ENCODE measurements at regions not wholly inside any gene's neighbourhood (a gene's known extent, or its start where the extent isn't known, plus 50 kb on each side); places are given as distances from the start of the nearest gene placed in this dataset.

DNA sequence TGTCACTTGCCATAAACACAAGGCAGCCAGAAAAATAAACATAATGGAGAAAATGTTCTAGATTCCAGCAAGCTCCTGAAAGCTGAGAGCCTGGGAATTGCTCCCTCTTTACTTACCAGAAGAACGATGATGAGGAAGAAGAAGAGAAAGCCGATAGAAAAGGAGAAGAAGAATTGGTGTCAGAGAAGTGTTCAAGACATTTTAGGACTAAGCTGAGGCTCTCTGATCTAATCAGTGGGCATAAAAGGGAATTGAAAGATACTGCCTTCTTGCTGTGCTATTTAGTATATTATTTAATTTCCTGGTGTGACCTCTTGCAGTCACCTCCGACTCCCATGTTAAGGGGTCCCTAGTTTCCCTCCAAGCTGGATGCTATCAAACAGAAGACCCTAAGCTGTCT is 316.6 kb upstream of the JARID2 start:
- Histone ChIP-seq H3K36me3 (replicated peaks in 1 of 2; ENCODE audit: insufficient read depth in 1 of 2, low read depth in 2 of 2) (no peaks in the 10 kb centered on the region), H3K4me3 (no peak overlapping the region), H3K27ac (no peak overlapping the region), H3K9me3 (no peaks in the 10 kb centered on the region), H3K4me1 (no peaks in the 10 kb centered on the region), H3K27me3 (no peaks in the 10 kb centered on the region)
- ATAC-seq (no peak), DNase-seq (no peak)
- intact Hi-C loops (cut with DNase I), result no loop called here
- 73 to 89% methylated on average over 3 of the region's 3 CpGs for WGBS, 2 donors
- TF ChIP-seq POLR2A (IDR thresholded peaks at IDR 0.05), result no peak
- TF ChIP-seq, protein P1, sequence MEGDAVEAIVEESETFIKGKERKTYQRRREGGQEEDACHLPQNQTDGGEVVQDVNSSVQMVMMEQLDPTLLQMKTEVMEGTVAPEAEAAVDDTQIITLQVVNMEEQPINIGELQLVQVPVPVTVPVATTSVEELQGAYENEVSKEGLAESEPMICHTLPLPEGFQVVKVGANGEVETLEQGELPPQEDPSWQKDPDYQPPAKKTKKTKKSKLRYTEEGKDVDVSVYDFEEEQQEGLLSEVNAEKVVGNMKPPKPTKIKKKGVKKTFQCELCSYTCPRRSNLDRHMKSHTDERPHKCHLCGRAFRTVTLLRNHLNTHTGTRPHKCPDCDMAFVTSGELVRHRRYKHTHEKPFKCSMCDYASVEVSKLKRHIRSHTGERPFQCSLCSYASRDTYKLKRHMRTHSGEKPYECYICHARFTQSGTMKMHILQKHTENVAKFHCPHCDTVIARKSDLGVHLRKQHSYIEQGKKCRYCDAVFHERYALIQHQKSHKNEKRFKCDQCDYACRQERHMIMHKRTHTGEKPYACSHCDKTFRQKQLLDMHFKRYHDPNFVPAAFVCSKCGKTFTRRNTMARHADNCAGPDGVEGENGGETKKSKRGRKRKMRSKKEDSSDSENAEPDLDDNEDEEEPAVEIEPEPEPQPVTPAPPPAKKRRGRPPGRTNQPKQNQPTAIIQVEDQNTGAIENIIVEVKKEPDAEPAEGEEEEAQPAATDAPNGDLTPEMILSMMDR (IDR thresholded peaks at IDR 0.05), result no peak

- DNase-seq (no peak), ATAC-seq (no peak)
- Histone ChIP-seq H3K27me3 (no peaks in the 10 kb centered on the region), H3K27ac (no peak overlapping the region), H3K4me1 (no peaks in the 10 kb centered on the region), H3K36me3 (replicated peaks in 1 of 2; ENCODE audit: insufficient read depth in 1 of 2, low read depth in 2 of 2) (no peaks in the 10 kb centered on the region), H3K4me3 (no peak overlapping the region), H3K9me3 (no peaks in the 10 kb centered on the region)
- TF ChIP-seq, protein P1 (IDR thresholded peaks at IDR 0.05), result no peak
- no peak for TF ChIP-seq POLR2A (IDR thresholded peaks at IDR 0.05)
- intact Hi-C loops (cut with DNase I), result no loop called here
- 76 to 88% methylated on average over 2 of the region's 2 CpGs for WGBS, 2 donors
Measured at GRCh38 chr6:14930366-14930989, 315.4 kb upstream of the JARID2 start.

- no peaks in the 10 kb centered on the region for H3K36me3 ChIP-seq (replicated peaks in 1 of 2; ENCODE audit: insufficient read depth in 1 of 2, low read depth in 2 of 2)
- WGBS, 2 donors, result 66 to 72% methylated on average over 7 to 8 of the region's 8 CpGs
Measured at GRCh38 chr6:14932485-14933182, 313.2 kb upstream of the JARID2 start.

GRCh38 chr6:14933183-14933544 is 312.7 kb upstream of the JARID2 start:
- no peak overlapping the region for H3K4me3 ChIP-seq
- no peak for ATAC-seq
- H3K27me3 ChIP-seq, result no peaks in the 10 kb centered on the region
- no peak for DNase-seq
- no peaks in the 10 kb centered on the region for H3K36me3 ChIP-seq (replicated peaks in 1 of 2; ENCODE audit: insufficient read depth in 1 of 2, low read depth in 2 of 2)
- intact Hi-C loops (cut with DNase I), result no loop called here
- 91 to 97% methylated on average over 4 of the region's 4 CpGs for WGBS, 2 donors
- no peaks in the 10 kb centered on the region for H3K4me1 ChIP-seq
- no peaks in the 10 kb centered on the region for H3K9me3 ChIP-seq
- no peak overlapping the region for H3K27ac ChIP-seq
- TF ChIP-seq, protein P1 (IDR thresholded peaks at IDR 0.05), result no peak
- no peak for TF ChIP-seq POLR2A (IDR thresholded peaks at IDR 0.05)

More at GRCh38 chr6:14932485-14933182, 313.2 kb upstream of the JARID2 start:
- Histone ChIP-seq H3K27ac (no peak overlapping the region), H3K9me3 (no peaks in the 10 kb centered on the region), H3K4me1 (no peaks in the 10 kb centered on the region), H3K27me3 (no peaks in the 10 kb centered on the region), H3K4me3 (no peak overlapping the region)
- intact Hi-C loops (cut with DNase I), result no loop called here
- no peak for DNase-seq
- TF ChIP-seq, protein P1 (IDR thresholded peaks at IDR 0.05), result no peak
- no peak for TF ChIP-seq POLR2A (IDR thresholded peaks at IDR 0.05)
- no peak for ATAC-seq

GRCh38 chr6:14934013-14934412 is 311.9 kb upstream of the JARID2 start:
- Histone ChIP-seq H3K4me1 (no peaks in the 10 kb centered on the region), H3K36me3 (replicated peaks in 1 of 2; ENCODE audit: insufficient read depth in 1 of 2, low read depth in 2 of 2) (no peaks in the 10 kb centered on the region), H3K27ac (no peak overlapping the region), H3K9me3 (no peaks in the 10 kb centered on the region), H3K4me3 (no peak overlapping the region), H3K27me3 (no peaks in the 10 kb centered on the region)
- no peak for TF ChIP-seq POLR2A (IDR thresholded peaks at IDR 0.05)
- TF ChIP-seq, protein P1 (IDR thresholded peaks at IDR 0.05), result no peak
- intact Hi-C loops (cut with DNase I), result no loop called here
- DNase-seq (no peak), ATAC-seq (no peak)
- WGBS, 2 donors, result 82 to 95% methylated on average over 1 of the region's 1 CpG

Data from body of pancreas (tissue), 4 donors.